IMR-90 (cell line): ENCODE measurements at regions not wholly inside any gene's neighbourhood (a gene's known extent, or its start where the extent isn't known, plus 50 kb on each side); places are given as distances from the start of the nearest gene placed in this dataset.

Source experiments
- ATAC-seq: fragments of 200-7000 bp; cut with Tn5 transposase; 2 replicates; pipeline ENCODE4 v1.9.1; 2020; ENCODE audit warnings: low read depth, mild to moderate bottlenecking, moderate library complexity
- BruUV-seq: library from RNA; stranded (reverse); fragments of 400-500 nt; replicated peaks from 2 replicates; lab custom pipeline; 2021; lab: Mats Ljungman, UMichigan
- CTCF ChIA-PET: fragments of 300-600 bp; formaldehyde crosslinking; extraction: SDS; loops from one replicate; lab custom pipeline; 2021; ENCODE audit warnings: antibody characterized with exemption; lab: Yijun Ruan, JAX
- POLR2A ChIA-PET: fragments of 300-600 bp; sonication (Branson Sonifier 250); formaldehyde crosslinking; loops from one replicate; lab custom pipeline; 2022; ENCODE audit warnings: antibody characterized with exemption; ENCODE audit not compliant: unreplicated experiment; lab: Charles Lee
- DNase-seq: peaks from one replicate; pipeline ENCODE4 v3.0.0; 2013
- H2AFZ ChIP-seq: replicated peaks from 2 replicates; pipeline ENCODE3; 2013; ENCODE audit warnings: low read length, mild to moderate bottlenecking; ENCODE audit not compliant: poor library complexity
- H2AK5ac ChIP-seq: 2 replicates; pipeline ENCODE4 v1.6.1; 2013; ENCODE audit warnings: low read depth, low read length, inconsistent platforms
- H2AK9ac ChIP-seq: replicated peaks from 2 replicates; pipeline ENCODE3; 2013; ENCODE audit warnings: mild to moderate bottlenecking, low read depth, low read length, moderate library complexity; ENCODE audit not compliant: poor library complexity
- H2BK120ac ChIP-seq: 2 replicates; pipeline ENCODE4 v1.6.1; 2013; ENCODE audit warnings: low read depth, low read length, inconsistent platforms
- H2BK15ac ChIP-seq: 3 replicates; pipeline ENCODE4 v1.6.1; 2013; ENCODE audit warnings: low read depth, low read length, inconsistent platforms
- H2BK20ac ChIP-seq: 2 replicates; pipeline ENCODE4 v1.6.1; 2013; ENCODE audit warnings: low read depth, mild to moderate bottlenecking, inconsistent platforms, low read length, moderate library complexity
- H2BK5ac ChIP-seq: 2 replicates; pipeline ENCODE4 v1.6.1; 2013; ENCODE audit warnings: mild to moderate bottlenecking, low read depth, low read length, inconsistent platforms; ENCODE audit not compliant: poor library complexity, severe bottlenecking
- H3K14ac ChIP-seq: replicated peaks from 2 replicates; pipeline ENCODE4 v1.6.1; 2013; ENCODE audit warnings: low read depth, low read length, inconsistent platforms
- H3K18ac ChIP-seq: 2 replicates; pipeline ENCODE4 v1.6.1; 2013; ENCODE audit warnings: low read depth, low read length, control low read depth
- H3K23ac ChIP-seq: 2 replicates; pipeline ENCODE4 v1.6.1; 2013; ENCODE audit warnings: low read depth, low read length, inconsistent platforms
- H3K27ac ChIP-seq: 2 replicates; pipeline ENCODE4 v1.5.1; 2013; ENCODE audit warnings: mild to moderate bottlenecking, control low read depth, low read length; ENCODE audit not compliant: insufficient read depth
- H3K27me3 ChIP-seq: 2 replicates; pipeline ENCODE4 v1.6.1; 2013; ENCODE audit warnings: low read length; ENCODE audit not compliant: control insufficient read depth, insufficient read depth
- H3K36me3 ChIP-seq: 2 replicates; pipeline ENCODE4 v1.6.1; 2013; ENCODE audit warnings: low read length, mixed read lengths; ENCODE audit not compliant: control insufficient read depth, insufficient read depth
- H3K4ac ChIP-seq: 2 replicates; pipeline ENCODE4 v1.6.1; 2013; ENCODE audit warnings: low read depth, low read length, inconsistent platforms
- H3K4me1 ChIP-seq: 2 replicates; pipeline ENCODE4 v1.6.1; 2013; ENCODE audit warnings: low read length, mixed read lengths; ENCODE audit not compliant: control insufficient read depth, insufficient read depth
- H3K4me2 ChIP-seq: 2 replicates; pipeline ENCODE4 v1.6.1; 2013; ENCODE audit warnings: low read depth, mild to moderate bottlenecking, control low read depth, low read length, moderate library complexity
- H3K4me3 ChIP-seq: 2 replicates; pipeline ENCODE4 v1.5.1; 2013; ENCODE audit warnings: low read depth, mild to moderate bottlenecking, control low read depth, low read length, moderate library complexity; ENCODE audit not compliant: insufficient read depth
- H3K56ac ChIP-seq: 2 replicates; pipeline ENCODE4 v1.6.1; 2013; ENCODE audit warnings: low read length, inconsistent platforms; ENCODE audit not compliant: insufficient read depth; ENCODE audit errors: extremely low read depth
- H3K79me1 ChIP-seq, 2 experiments: 2 replicates each; pipeline ENCODE4 v1.6.1; 2013; ENCODE audit warnings: low read length in 2 of 2, inconsistent platforms in 1 of 2, low read depth in 1 of 2
- H3K9ac ChIP-seq: 2 replicates; pipeline ENCODE4 v1.6.1; 2013; ENCODE audit warnings: low read depth, low read length, control low read depth
- H3K9me1 ChIP-seq: 2 replicates; pipeline ENCODE4 v1.6.1; 2013; ENCODE audit warnings: low read length, inconsistent platforms; ENCODE audit not compliant: insufficient read depth
- H3K9me3 ChIP-seq: 2 replicates; pipeline ENCODE4 v1.6.1; 2013; ENCODE audit warnings: low read length; ENCODE audit not compliant: control insufficient read depth, insufficient read depth
- H4K20me1 ChIP-seq: 2 replicates; pipeline ENCODE4 v1.6.1; 2013; ENCODE audit warnings: low read length, inconsistent platforms; ENCODE audit not compliant: insufficient read depth
- H4K5ac ChIP-seq: 2 replicates; pipeline ENCODE4 v1.6.1; 2013; ENCODE audit warnings: mild to moderate bottlenecking, low read depth, low read length, control low read depth
- H4K8ac ChIP-seq, 2 experiments: 2 replicates each; pipeline ENCODE4 v1.6.1; 2013; ENCODE audit warnings: low read depth in 2 of 2, low read length in 2 of 2, control low read depth in 1 of 2, inconsistent platforms in 1 of 2
- H4K91ac ChIP-seq: 2 replicates; pipeline ENCODE4 v1.6.1; 2013; ENCODE audit warnings: low read depth, low read length, inconsistent platforms; ENCODE audit not compliant: insufficient read depth
- BHLHE40 ChIP-seq: fragments of 150-350 bp; IDR thresholded peaks from 2 replicates; pipeline ENCODE4 v1.6.1; 2016; ENCODE audit warnings: mild to moderate bottlenecking, low read depth, low read length
- CHD1 ChIP-seq: IDR thresholded peaks from 2 replicates; pipeline ENCODE4 v1.6.1; 2012; ENCODE audit warnings: low read depth, low read length, improper control_type of control experiment
- POLR2A ChIP-seq: IDR thresholded peaks from 2 replicates; pipeline ENCODE4 v1.6.1; 2012; ENCODE audit warnings: mild to moderate bottlenecking, low read depth, low read length
- RAD21 ChIP-seq: IDR thresholded peaks from 2 replicates; pipeline ENCODE4 v1.6.1; 2012; ENCODE audit warnings: low read length, improper control_type of control experiment
- RCOR1 ChIP-seq: IDR thresholded peaks from 2 replicates; pipeline ENCODE4 v1.6.1; 2012; ENCODE audit warnings: mild to moderate bottlenecking, low read length, improper control_type of control experiment; ENCODE audit not compliant: insufficient replicate concordance
- WGBS, 2 experiments: methylation state at CpG; one replicate each; pipeline versions ENCODE4 v1.1.5 to v1.1.7; 2013; ENCODE audit warnings: missing lambda C conversion rate in 2 of 2; ENCODE audit not compliant: insufficient read length in 1 of 2; ENCODE audit errors: extremely low coverage in 2 of 2; 5-methylcytosine and 5-hydroxymethylcytosine counted together
- dilution Hi-C: fragments of 300-500 bp; cut with HindIII; formaldehyde crosslinking; loops from one replicate; pipeline ENCODE4 v1.14.3; 2018; ENCODE audit warnings: low sequenced_read_pairs; ENCODE audit not compliant: unreplicated experiment
- in situ Hi-C: fragments of 300-500 bp; cut with MboI; formaldehyde crosslinking; loops from 3 replicates; pipeline ENCODE4 v1.14.3; 2019; ENCODE audit warnings: low sequenced_read_pairs, inconsistent platforms, mixed read lengths
- intact Hi-C: fragments of 100-400 bp; cut with micrococcal nuclease; formaldehyde crosslinking; loops from 2 replicates; pipeline ENCODE4 v1.10.0; 2022
- TF ChIP-seq, protein P1 (sequence below): conservative IDR thresholded peaks from 2 replicates; pipeline ENCODE4 v1.5.1; 2012; ENCODE audit warnings: mild to moderate bottlenecking, low read depth, low read length, improper control_type of control experiment
- TF ChIP-seq, protein P2 (sequence below): fragments of 150-350 bp; IDR thresholded peaks from 2 replicates; pipeline ENCODE4 v1.6.1; 2016; ENCODE audit warnings: low read depth, mild to moderate bottlenecking, low read length, moderate library complexity, borderline replicate concordance

DNA sequence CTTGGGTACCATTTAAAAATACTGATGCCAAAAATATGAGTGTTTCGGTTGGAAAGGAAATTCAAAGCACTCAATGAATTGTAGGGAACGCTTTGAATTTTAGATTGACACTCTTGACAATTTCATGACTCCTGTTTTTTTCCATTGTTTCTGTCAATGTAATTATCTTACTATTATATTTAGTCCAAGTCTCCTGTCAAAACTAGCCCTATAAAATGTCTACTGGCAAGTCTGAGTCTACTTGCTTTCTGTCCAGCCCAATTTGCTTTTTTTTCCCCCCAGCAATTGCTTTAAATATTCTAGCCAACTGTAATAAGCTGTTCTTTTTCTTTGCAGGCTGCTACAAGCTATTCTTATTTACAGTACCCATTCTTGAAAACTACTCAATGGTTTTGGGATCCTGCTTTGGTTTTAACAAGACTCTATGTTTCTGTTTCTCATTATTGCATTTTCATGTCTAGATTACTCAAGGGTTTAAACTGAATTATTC is 1103.9 kb upstream of the GJE1 start:
- H2BK20ac ChIP-seq: no peak overlapping the region
- dilution Hi-C loops: no loop called here
- H3K79me1 ChIP-seq: no peaks in the 10 kb centered on the region
- H4K8ac ChIP-seq: no peak overlapping the region
- no peak overlapping the region for H4K91ac ChIP-seq
- ATAC-seq: no peak
- no CpG with 5 or more reads among the region's 2 CpGs for WGBS, 2 experiments
- no peak overlapping the region for H3K4ac ChIP-seq
- H2AFZ ChIP-seq: no peak overlapping the region
- H2BK5ac ChIP-seq: no peak overlapping the region
- TF ChIP-seq, protein P1, sequence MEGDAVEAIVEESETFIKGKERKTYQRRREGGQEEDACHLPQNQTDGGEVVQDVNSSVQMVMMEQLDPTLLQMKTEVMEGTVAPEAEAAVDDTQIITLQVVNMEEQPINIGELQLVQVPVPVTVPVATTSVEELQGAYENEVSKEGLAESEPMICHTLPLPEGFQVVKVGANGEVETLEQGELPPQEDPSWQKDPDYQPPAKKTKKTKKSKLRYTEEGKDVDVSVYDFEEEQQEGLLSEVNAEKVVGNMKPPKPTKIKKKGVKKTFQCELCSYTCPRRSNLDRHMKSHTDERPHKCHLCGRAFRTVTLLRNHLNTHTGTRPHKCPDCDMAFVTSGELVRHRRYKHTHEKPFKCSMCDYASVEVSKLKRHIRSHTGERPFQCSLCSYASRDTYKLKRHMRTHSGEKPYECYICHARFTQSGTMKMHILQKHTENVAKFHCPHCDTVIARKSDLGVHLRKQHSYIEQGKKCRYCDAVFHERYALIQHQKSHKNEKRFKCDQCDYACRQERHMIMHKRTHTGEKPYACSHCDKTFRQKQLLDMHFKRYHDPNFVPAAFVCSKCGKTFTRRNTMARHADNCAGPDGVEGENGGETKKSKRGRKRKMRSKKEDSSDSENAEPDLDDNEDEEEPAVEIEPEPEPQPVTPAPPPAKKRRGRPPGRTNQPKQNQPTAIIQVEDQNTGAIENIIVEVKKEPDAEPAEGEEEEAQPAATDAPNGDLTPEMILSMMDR: no peak
- TF ChIP-seq RAD21: no peak
- TF ChIP-seq, protein P2, sequence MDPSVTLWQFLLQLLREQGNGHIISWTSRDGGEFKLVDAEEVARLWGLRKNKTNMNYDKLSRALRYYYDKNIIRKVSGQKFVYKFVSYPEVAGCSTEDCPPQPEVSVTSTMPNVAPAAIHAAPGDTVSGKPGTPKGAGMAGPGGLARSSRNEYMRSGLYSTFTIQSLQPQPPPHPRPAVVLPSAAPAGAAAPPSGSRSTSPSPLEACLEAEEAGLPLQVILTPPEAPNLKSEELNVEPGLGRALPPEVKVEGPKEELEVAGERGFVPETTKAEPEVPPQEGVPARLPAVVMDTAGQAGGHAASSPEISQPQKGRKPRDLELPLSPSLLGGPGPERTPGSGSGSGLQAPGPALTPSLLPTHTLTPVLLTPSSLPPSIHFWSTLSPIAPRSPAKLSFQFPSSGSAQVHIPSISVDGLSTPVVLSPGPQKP: no peak
- TF ChIP-seq CHD1: no peak
- TF ChIP-seq RCOR1: no peak
- TF ChIP-seq BHLHE40: no peak
- no peak for TF ChIP-seq POLR2A
- no peaks in the 10 kb centered on the region for H3K27me3 ChIP-seq
- H3K9me1 ChIP-seq: no peaks in the 10 kb centered on the region
- no peak overlapping the region for H3K4me2 ChIP-seq
- CTCF ChIA-PET: no interaction called here
- H3K14ac ChIP-seq: no peak overlapping the region
- BruUV-seq: no TSS peak
- intact Hi-C loops: no loop called here
- H3K36me3 ChIP-seq: no peaks in the 10 kb centered on the region
- H4K5ac ChIP-seq: no peak overlapping the region
- in situ Hi-C loops: no loop called here
- POLR2A ChIA-PET: no interaction called here
- H3K9me3 ChIP-seq: no peaks in the 10 kb centered on the region
- no peak overlapping the region for H2AK9ac ChIP-seq
- no peak overlapping the region for H3K18ac ChIP-seq
- no peak overlapping the region for H3K23ac ChIP-seq
- no peak overlapping the region for H3K9ac ChIP-seq
- H3K4me1 ChIP-seq: no peaks in the 10 kb centered on the region
- no peak overlapping the region for H3K4me3 ChIP-seq
- no peak overlapping the region for H2BK120ac ChIP-seq
- H4K20me1 ChIP-seq: no peaks in the 10 kb centered on the region
- no peak overlapping the region for H3K27ac ChIP-seq
- H3K56ac ChIP-seq: no peak overlapping the region
- no peak overlapping the region for H2BK15ac ChIP-seq
- H2AK5ac ChIP-seq: no peak overlapping the region
- DNase-seq: no peak
